ENCODE measurements at regions not wholly inside any gene's neighbourhood (a gene's known extent, or its start where the extent isn't known, plus 50 kb on each side); places are given as distances from the start of the nearest gene placed in this dataset.
A peak's percentile ranks its signal among the peaks of the same experiment; 100 is the strongest.

DNA sequence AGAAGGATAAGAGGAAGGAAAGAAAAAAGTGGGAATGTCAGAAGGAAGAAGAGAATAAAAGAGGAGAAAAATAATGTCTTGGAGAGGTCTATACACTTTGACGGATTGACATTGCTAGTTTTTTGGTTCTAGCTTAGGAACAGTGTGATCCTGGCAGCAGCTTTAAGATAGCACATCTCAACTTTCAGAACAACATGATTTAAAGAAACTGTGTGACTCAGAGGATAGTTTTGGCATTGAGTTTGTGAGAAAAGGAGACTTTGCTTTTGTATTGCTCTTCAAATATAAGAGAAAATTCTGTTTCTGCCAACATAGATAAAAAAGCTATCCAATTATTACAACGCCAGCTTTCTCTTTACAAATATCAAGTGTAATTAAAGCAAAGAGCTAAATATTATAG is 260.7 kb upstream of the ARRDC3 start:
- no peaks in the 10 kb centered on the region for H3K36me3 ChIP-seq (ENCODE audit: insufficient read depth, low read length)
- H3K4me2 ChIP-seq (ENCODE audit: insufficient read depth, low read length) = no peak overlapping the region
- no peak overlapping the region for H2AFZ ChIP-seq (ENCODE audit: low read length)
- H3K79me2 ChIP-seq (ENCODE audit: insufficient read depth, low read length) = no peaks in the 10 kb centered on the region
- TF ChIP-seq, protein P1, sequence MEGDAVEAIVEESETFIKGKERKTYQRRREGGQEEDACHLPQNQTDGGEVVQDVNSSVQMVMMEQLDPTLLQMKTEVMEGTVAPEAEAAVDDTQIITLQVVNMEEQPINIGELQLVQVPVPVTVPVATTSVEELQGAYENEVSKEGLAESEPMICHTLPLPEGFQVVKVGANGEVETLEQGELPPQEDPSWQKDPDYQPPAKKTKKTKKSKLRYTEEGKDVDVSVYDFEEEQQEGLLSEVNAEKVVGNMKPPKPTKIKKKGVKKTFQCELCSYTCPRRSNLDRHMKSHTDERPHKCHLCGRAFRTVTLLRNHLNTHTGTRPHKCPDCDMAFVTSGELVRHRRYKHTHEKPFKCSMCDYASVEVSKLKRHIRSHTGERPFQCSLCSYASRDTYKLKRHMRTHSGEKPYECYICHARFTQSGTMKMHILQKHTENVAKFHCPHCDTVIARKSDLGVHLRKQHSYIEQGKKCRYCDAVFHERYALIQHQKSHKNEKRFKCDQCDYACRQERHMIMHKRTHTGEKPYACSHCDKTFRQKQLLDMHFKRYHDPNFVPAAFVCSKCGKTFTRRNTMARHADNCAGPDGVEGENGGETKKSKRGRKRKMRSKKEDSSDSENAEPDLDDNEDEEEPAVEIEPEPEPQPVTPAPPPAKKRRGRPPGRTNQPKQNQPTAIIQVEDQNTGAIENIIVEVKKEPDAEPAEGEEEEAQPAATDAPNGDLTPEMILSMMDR (IDR thresholded peaks at IDR 0.05; ENCODE audit: extremely low read depth, low read depth, low read length) = no peak
- no peak overlapping the region for H3K27ac ChIP-seq (ENCODE audit: low read depth, low read length)
- no peaks in the 10 kb centered on the region for H3K4me1 ChIP-seq (ENCODE audit: insufficient read depth, low read length)
- H3K27me3 ChIP-seq (ENCODE audit: insufficient read depth, low read length) = no peaks in the 10 kb centered on the region
- H4K20me1 ChIP-seq (ENCODE audit: insufficient read depth, low read length) = no peaks in the 10 kb centered on the region
- DNase-seq (ENCODE audit: insufficient read length, low spot score, missing footprints) = no peak
- H3K4me3 ChIP-seq (ENCODE audit: insufficient read depth, low read length) = no peak overlapping the region
- H3K9me3 ChIP-seq (ENCODE audit: low read depth, low read length) = no peaks in the 10 kb centered on the region

DNA sequence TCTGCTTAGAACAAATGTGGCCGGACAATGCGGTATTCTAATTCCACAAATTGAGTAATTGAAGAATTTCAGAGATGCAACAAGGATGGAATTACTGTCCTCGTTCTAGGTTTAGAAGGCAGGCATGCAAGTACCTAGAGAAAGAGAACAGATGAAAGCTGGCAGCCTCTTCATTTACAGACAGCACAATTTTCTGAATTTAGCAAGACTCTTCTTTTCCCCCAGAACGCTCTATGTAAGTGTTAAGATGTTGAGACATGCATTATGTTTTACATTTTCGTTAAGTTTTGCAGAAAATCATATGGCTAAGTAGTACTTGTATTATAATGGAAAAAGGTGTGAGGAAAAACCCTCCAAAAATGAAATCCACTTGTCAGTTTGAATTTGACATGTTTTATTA is 259.5 kb upstream of the ARRDC3 start:
- H3K4me1 ChIP-seq (ENCODE audit: insufficient read depth, low read length) = no peaks in the 10 kb centered on the region
- H3K4me3 ChIP-seq (ENCODE audit: insufficient read depth, low read length) = no peak overlapping the region
- no peak overlapping the region for H2AFZ ChIP-seq (ENCODE audit: low read length)
- DNase-seq (ENCODE audit: insufficient read length, low spot score, missing footprints) = no peak
- H3K27me3 ChIP-seq (ENCODE audit: insufficient read depth, low read length) = no peaks in the 10 kb centered on the region
- H3K79me2 ChIP-seq (ENCODE audit: insufficient read depth, low read length) = no peaks in the 10 kb centered on the region
- TF ChIP-seq, protein P1 (IDR thresholded peaks at IDR 0.05; ENCODE audit: extremely low read depth, low read depth, low read length) = no peak
- H4K20me1 ChIP-seq (ENCODE audit: insufficient read depth, low read length) = no peaks in the 10 kb centered on the region
- no peaks in the 10 kb centered on the region for H3K36me3 ChIP-seq (ENCODE audit: insufficient read depth, low read length)
- H3K9me3 ChIP-seq (ENCODE audit: low read depth, low read length) = no peaks in the 10 kb centered on the region
- H3K27ac ChIP-seq (ENCODE audit: low read depth, low read length) = no peak overlapping the region
- H3K4me2 ChIP-seq (ENCODE audit: insufficient read depth, low read length) = no peak overlapping the region

DNA sequence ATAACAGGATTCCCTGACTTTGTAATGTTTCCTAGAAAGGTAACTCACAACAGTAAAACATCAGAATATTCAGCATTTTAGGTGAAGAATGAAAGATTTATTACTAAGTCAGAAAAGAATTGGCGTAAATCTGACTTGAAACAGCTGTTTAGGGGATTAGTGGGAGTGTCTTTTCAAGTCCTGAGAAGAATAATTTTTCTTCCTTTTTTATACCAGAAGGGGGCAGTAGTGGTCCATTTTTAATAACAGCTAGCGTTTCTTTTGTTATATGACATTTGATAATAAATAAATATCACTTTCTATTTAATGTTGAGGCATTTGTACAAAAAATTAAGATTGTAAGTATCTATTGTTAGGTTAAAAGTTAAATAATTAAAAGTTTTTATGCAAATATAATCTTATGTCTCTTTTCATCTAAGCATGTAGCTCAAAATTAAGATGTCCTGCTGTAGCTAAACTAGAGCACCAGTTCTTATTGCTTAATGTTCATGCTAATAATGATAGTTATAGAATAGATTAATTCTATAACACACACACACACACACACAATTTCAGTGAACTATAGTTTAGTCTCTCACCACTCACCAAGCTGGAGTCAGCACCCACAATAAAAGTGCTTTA is 258.7 kb upstream of the ARRDC3 start:
- DNase-seq (ENCODE audit: insufficient read length, low spot score, missing footprints) = no peak
- Histone ChIP-seq H2AFZ (ENCODE audit: low read length) (no peak overlapping the region), H3K79me2 (ENCODE audit: insufficient read depth, low read length) (no peaks in the 10 kb centered on the region), H3K27ac (ENCODE audit: low read depth, low read length) (no peak overlapping the region), H3K9me3 (ENCODE audit: low read depth, low read length) (no peaks in the 10 kb centered on the region), H4K20me1 (ENCODE audit: insufficient read depth, low read length) (no peaks in the 10 kb centered on the region), H3K4me1 (ENCODE audit: insufficient read depth, low read length) (no peaks in the 10 kb centered on the region), H3K4me2 (ENCODE audit: insufficient read depth, low read length) (no peak overlapping the region), H3K4me3 (ENCODE audit: insufficient read depth, low read length) (no peak overlapping the region), H3K27me3 (ENCODE audit: insufficient read depth, low read length) (no peaks in the 10 kb centered on the region), H3K36me3 (ENCODE audit: insufficient read depth, low read length) (no peaks in the 10 kb centered on the region)
- TF ChIP-seq, protein P1 (IDR thresholded peaks at IDR 0.05; ENCODE audit: extremely low read depth, low read depth, low read length) = peak; percentile 60

DNA sequence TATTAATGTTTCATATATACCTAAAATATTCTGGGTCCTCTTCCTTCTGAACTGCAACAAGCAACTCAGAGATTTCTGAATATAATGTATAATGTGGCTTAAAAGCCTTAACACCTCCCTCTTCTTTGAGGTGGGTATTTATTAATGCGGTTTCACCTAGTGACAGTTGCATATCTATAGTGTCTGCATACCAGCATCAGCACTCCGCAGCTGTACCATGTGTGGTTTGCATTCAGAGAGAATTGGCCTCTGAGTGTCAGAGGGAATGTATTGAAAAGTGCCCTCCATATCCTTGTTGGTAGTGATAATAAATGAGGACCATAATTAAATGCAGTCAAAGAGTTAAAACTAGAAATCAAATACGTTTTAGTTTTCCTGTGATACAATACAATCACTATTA is 256.6 kb upstream of the ARRDC3 start:
- no peaks in the 10 kb centered on the region for H3K27me3 ChIP-seq (ENCODE audit: insufficient read depth, low read length)
- H3K36me3 ChIP-seq (ENCODE audit: insufficient read depth, low read length) = no peaks in the 10 kb centered on the region
- H4K20me1 ChIP-seq (ENCODE audit: insufficient read depth, low read length) = no peaks in the 10 kb centered on the region
- H3K4me1 ChIP-seq (ENCODE audit: insufficient read depth, low read length) = no peaks in the 10 kb centered on the region
- H3K4me2 ChIP-seq (ENCODE audit: insufficient read depth, low read length) = no peak overlapping the region
- H3K79me2 ChIP-seq (ENCODE audit: insufficient read depth, low read length) = no peaks in the 10 kb centered on the region
- H2AFZ ChIP-seq (ENCODE audit: low read length) = no peak overlapping the region
- H3K27ac ChIP-seq (ENCODE audit: low read depth, low read length) = no peak overlapping the region
- TF ChIP-seq, protein P1 (IDR thresholded peaks at IDR 0.05; ENCODE audit: extremely low read depth, low read depth, low read length) = no peak
- no peak overlapping the region for H3K4me3 ChIP-seq (ENCODE audit: insufficient read depth, low read length)
- DNase-seq (ENCODE audit: insufficient read length, low spot score, missing footprints) = no peak
- H3K9me3 ChIP-seq (ENCODE audit: low read depth, low read length) = no peaks in the 10 kb centered on the region
